Peyer's patch (tissue), 4 donors: ENCODE measurements at regions not wholly inside any gene's neighbourhood (a gene's known extent, or its start where the extent isn't known, plus 50 kb on each side); places are given as distances from the start of the nearest gene placed in this dataset.

ENCODE experiments used
- DNase-seq, 3 donors: peaks; one replicate each; pipeline ENCODE4 v3.0.0-alpha.2; 2017 to 2019
- H3K27ac ChIP-seq, 4 donors: fragments of 200-600 bp; sonication (generic); one replicate each; pipeline ENCODE4 v1.5.1; 2016 to 2019
- H3K27me3 ChIP-seq, 2 donors: fragments of 200-600 bp; sonication (generic); one replicate each; pipeline ENCODE4 v1.5.1; 2019
- H3K36me3 ChIP-seq, 3 donors: fragments of 200-600 bp; sonication (generic); one replicate each; pipeline ENCODE4 v1.5.1; 2016 to 2019
- H3K4me1 ChIP-seq, 4 donors: fragments of 200-600 bp; sonication (generic); one replicate each; pipeline ENCODE4 v1.5.1; 2016 to 2019
- H3K4me3 ChIP-seq, 4 donors: fragments of 200-600 bp; sonication (generic); 1 replicate in 3 of 4; 2 replicates in 1 of 4; pipeline ENCODE4 v1.5.1; 2016 to 2019; ENCODE audit warnings: mild to moderate bottlenecking in 1 of 4
- H3K9me3 ChIP-seq, 4 donors: fragments of 200-600 bp; sonication (generic); one replicate each; pipeline ENCODE4 v1.5.1; 2016 to 2019; ENCODE audit warnings: mild to moderate bottlenecking in 1 of 4
- POLR2A ChIP-seq, 2 donors: fragments of 450-650 bp; IDR thresholded peaks; one replicate each; pipeline ENCODE4 v1.5.1; 2017; ENCODE audit warnings: antibody characterized with exemption in 2 of 2, mild to moderate bottlenecking in 2 of 2, moderate library complexity in 2 of 2
- TF ChIP-seq, protein P1 (sequence below), 6 experiments: fragments of 450-650 bp in 4 of 6; fragments of 200-600 bp in 2 of 6; sonication (generic) in 1 of 6; IDR thresholded peaks; one replicate each; pipeline ENCODE4 v1.5.1; 2017 to 2019; ENCODE audit warnings: antibody characterized with exemption in 6 of 6, mild to moderate bottlenecking in 3 of 6, moderate library complexity in 1 of 6

DNA sequence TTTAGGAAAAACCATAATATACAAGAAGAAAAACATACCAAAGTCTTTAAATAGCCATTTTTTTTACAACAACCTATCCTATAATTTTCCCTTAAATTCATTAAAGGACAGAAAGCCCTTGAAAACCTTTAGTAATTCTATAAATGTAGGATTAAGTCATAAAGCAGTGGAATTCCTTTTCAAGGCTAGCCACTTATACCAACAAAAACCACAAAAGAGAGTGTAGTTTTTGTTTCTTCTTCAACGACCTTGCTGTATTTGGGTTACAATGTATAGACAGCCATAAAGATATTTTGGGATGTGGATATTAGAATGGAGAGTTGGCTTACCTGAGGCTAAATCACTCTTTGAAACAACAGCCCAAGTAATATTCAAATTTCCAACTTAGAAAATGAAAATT is 296.6 kb upstream of the CDIN1 start:
- TF ChIP-seq POLR2A (IDR thresholded peaks at IDR 0.05): no peak
- H3K4me1 ChIP-seq: no peaks in the 10 kb centered on the region
- no peak overlapping the region for H3K4me3 ChIP-seq
- no peaks in the 10 kb centered on the region for H3K27me3 ChIP-seq
- no peaks in the 10 kb centered on the region for H3K36me3 ChIP-seq
- H3K9me3 ChIP-seq: peaks cover 0 to 6% (median 0%) of the 10 kb centered on the region in 4 donors
- no peak for DNase-seq
- no peak overlapping the region for H3K27ac ChIP-seq

DNA sequence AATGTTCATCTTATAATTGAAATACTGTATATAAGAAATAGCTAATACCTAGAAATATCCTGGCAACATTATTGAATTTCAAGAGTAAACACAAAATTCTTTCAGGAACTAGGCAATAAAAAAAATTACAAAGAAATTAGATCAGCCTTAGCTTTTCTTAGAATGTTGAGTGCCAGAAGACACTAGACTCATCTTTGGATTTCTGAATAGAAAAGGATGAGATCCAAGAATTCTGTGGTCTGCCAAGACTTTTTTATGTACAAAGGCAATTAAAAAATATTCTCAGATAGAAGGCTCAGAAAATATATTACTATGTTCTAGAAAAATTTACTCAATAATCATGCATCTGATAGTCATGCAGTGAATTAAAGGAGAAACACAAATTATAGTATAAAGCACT is 294.5 kb upstream of the CDIN1 start:
- H3K27ac ChIP-seq: no peak overlapping the region
- no peaks in the 10 kb centered on the region for H3K27me3 ChIP-seq
- H3K4me1 ChIP-seq: no peaks in the 10 kb centered on the region
- H3K9me3 ChIP-seq: no peaks in the 10 kb centered on the region
- no peaks in the 10 kb centered on the region for H3K36me3 ChIP-seq
- no peak for DNase-seq
- TF ChIP-seq POLR2A (IDR thresholded peaks at IDR 0.05): no peak
- TF ChIP-seq, protein P1, sequence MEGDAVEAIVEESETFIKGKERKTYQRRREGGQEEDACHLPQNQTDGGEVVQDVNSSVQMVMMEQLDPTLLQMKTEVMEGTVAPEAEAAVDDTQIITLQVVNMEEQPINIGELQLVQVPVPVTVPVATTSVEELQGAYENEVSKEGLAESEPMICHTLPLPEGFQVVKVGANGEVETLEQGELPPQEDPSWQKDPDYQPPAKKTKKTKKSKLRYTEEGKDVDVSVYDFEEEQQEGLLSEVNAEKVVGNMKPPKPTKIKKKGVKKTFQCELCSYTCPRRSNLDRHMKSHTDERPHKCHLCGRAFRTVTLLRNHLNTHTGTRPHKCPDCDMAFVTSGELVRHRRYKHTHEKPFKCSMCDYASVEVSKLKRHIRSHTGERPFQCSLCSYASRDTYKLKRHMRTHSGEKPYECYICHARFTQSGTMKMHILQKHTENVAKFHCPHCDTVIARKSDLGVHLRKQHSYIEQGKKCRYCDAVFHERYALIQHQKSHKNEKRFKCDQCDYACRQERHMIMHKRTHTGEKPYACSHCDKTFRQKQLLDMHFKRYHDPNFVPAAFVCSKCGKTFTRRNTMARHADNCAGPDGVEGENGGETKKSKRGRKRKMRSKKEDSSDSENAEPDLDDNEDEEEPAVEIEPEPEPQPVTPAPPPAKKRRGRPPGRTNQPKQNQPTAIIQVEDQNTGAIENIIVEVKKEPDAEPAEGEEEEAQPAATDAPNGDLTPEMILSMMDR (IDR thresholded peaks at IDR 0.05): no peak
- no peak overlapping the region for H3K4me3 ChIP-seq

DNA sequence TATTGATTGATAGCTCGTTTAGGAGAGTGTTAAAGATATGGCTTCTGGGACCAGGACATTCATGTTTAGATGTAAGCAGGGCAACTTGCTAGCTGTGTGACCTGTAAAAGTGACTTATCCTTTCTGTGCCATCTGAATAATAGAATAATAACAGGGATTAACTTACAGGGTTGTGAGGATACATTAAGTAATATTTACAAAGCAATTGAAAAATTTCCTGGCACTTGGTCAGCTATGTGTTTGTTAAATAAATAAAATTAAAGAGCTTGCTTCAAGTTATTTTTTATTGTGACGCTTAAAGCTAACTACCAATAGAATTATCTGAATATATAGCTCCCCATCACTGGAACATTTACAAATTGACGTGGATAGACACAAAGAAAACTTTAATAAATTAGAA is 287.9 kb upstream of the CDIN1 start:
- H3K4me3 ChIP-seq: no peak overlapping the region
- H3K36me3 ChIP-seq: no peaks in the 10 kb centered on the region
- H3K9me3 ChIP-seq: no peaks in the 10 kb centered on the region
- no peaks in the 10 kb centered on the region for H3K4me1 ChIP-seq
- no peak overlapping the region for H3K27ac ChIP-seq
- no peak for DNase-seq
- TF ChIP-seq, protein P1 (IDR thresholded peaks at IDR 0.05): no peak
- TF ChIP-seq POLR2A (IDR thresholded peaks at IDR 0.05): no peak
- H3K27me3 ChIP-seq: no peaks in the 10 kb centered on the region

DNA sequence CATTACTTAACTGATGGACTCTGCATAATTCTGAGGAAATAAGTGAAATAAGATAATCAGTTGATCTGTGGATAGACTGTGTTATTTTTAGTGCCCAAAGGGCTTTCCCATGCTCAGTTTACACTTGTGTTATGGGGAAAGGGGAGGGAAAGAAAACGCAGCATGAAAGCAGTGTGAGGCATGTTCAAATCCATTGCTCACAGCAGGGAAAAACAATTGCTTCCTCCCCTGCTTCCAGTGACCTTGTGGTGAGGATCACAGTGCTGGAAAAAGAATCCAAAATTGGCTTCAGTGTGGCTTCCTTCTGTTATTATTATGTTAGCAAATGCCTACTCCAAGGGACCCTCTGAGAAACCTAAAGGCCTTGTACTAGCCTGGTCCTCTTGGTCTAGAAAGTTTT is 285.1 kb upstream of the CDIN1 start:
- Histone ChIP-seq H3K9me3 (no peaks in the 10 kb centered on the region), H3K36me3 (no peaks in the 10 kb centered on the region), H3K4me3 (no peak overlapping the region), H3K27me3 (no peaks in the 10 kb centered on the region), H3K4me1 (no peaks in the 10 kb centered on the region), H3K27ac (no peak overlapping the region)
- no peak for TF ChIP-seq POLR2A (IDR thresholded peaks at IDR 0.05)
- TF ChIP-seq, protein P1 (IDR thresholded peaks at IDR 0.05): no peak
- DNase-seq: no peak

DNA sequence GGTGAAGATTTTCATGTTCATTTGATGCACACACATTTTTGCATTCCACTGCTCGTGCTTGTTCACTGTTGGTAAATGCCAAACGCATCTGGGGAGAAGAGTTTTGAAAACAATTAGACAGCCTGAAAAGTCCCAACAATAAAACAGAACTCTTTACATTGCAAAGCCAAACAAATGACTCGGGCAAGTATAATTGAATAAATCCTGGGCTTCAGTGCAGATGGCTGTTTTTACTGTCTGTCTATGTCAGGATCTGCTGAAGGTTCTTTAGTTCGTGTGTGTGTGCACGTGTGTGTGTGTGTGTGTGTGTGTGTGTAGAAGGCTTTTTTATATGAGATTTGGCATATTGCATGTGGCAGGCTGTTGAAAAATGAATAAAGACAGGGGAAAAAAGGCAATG is 277.5 kb upstream of the CDIN1 start:
- H3K4me3 ChIP-seq: no peak overlapping the region
- H3K27ac ChIP-seq: no peak overlapping the region
- H3K4me1 ChIP-seq: no peaks in the 10 kb centered on the region
- no peaks in the 10 kb centered on the region for H3K9me3 ChIP-seq
- no peak for TF ChIP-seq POLR2A (IDR thresholded peaks at IDR 0.05)
- TF ChIP-seq, protein P1 (IDR thresholded peaks at IDR 0.05): no peak
- H3K36me3 ChIP-seq: no peaks in the 10 kb centered on the region
- no peaks in the 10 kb centered on the region for H3K27me3 ChIP-seq
- DNase-seq: no peak

DNA sequence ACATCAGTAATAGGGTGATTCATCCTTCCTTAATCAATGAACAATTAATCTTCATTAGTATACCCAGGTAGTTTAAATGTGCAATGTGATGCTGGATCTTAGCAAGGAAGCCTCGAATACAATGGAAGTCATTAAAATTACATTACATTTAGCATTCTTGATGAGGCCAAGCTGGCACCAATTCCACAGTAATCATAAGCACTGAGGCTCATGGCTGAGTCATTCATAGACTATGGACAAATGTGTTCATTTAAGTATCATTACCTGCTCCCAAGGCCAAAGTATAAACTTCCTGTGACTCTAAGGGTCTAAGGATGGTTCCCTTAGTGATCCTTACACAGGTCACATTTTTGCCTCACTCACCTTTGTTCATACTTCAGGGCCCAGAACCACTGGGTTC is 266.4 kb upstream of the CDIN1 start:
- Histone ChIP-seq H3K4me3 (no peak overlapping the region), H3K36me3 (no peaks in the 10 kb centered on the region), H3K27ac (no peak overlapping the region), H3K27me3 (no peaks in the 10 kb centered on the region), H3K4me1 (no peaks in the 10 kb centered on the region), H3K9me3 (no peaks in the 10 kb centered on the region)
- DNase-seq: no peak
- TF ChIP-seq, protein P1 (IDR thresholded peaks at IDR 0.05): no peak
- no peak for TF ChIP-seq POLR2A (IDR thresholded peaks at IDR 0.05)
